Liver (tissue), 8 donors: ENCODE measurements at regions not wholly inside any gene's neighbourhood (a gene's known extent, or its start where the extent isn't known, plus 50 kb on each side); places are given as distances from the start of the nearest gene placed in this dataset.

Experiments used
- DNase-seq: peaks from one replicate; pipeline ENCODE4 v3.0.0-alpha.2; 2017; ENCODE audit warnings: low spot score
- H3K27ac ChIP-seq, 2 donors: one replicate each; pipeline ENCODE4 v1.7.0; 2013; ENCODE audit warnings: inconsistent platforms in 2 of 2, low read length in 2 of 2, control low read depth in 1 of 2, low read depth in 1 of 2, mild to moderate bottlenecking in 1 of 2
- H3K27me3 ChIP-seq, 4 donors: one replicate each; pipeline versions ENCODE4 v1.6.1 to v1.7.0; 2013; ENCODE audit warnings: low read length in 3 of 4, inconsistent platforms in 1 of 4, mild to moderate bottlenecking in 1 of 4, moderate library complexity in 1 of 4; ENCODE audit not compliant: control insufficient read depth in 4 of 4, insufficient read depth in 4 of 4
- H3K36me3 ChIP-seq, 4 donors: one replicate each; pipeline versions ENCODE4 v1.6.1 to v1.7.0; 2013; ENCODE audit warnings: low read length in 3 of 4, mild to moderate bottlenecking in 3 of 4, low read depth in 1 of 4, moderate library complexity in 1 of 4; ENCODE audit not compliant: control insufficient read depth in 4 of 4, insufficient read depth in 3 of 4
- H3K4me1 ChIP-seq, 4 donors: one replicate each; pipeline versions ENCODE4 v1.6.1 to v1.7.0; 2013; ENCODE audit warnings: low read length in 3 of 4, mild to moderate bottlenecking in 3 of 4, moderate library complexity in 1 of 4; ENCODE audit not compliant: control insufficient read depth in 4 of 4, insufficient read depth in 4 of 4
- H3K4me3 ChIP-seq, 3 donors: one replicate each; pipeline versions ENCODE4 v1.6.1 to v1.7.0; 2013; ENCODE audit warnings: low read length in 3 of 3, control low read depth in 1 of 3, low read depth in 1 of 3, mild to moderate bottlenecking in 1 of 3
- H3K9ac ChIP-seq, 2 donors: one replicate each; pipeline ENCODE4 v1.7.0; 2013; ENCODE audit warnings: low read length in 2 of 2, mild to moderate bottlenecking in 2 of 2, moderate library complexity in 2 of 2, control low read depth in 1 of 2, low read depth in 1 of 2
- H3K9me3 ChIP-seq, 4 donors: one replicate each; pipeline versions ENCODE4 v1.6.1 to v1.7.0; 2013; ENCODE audit warnings: low read length in 3 of 4; ENCODE audit not compliant: control insufficient read depth in 4 of 4
- EGR1 ChIP-seq, 2 donors: IDR thresholded peaks; 2 replicates each; pipeline ENCODE4 v1.6.1; 2016 to 2018; ENCODE audit warnings: antibody characterized with exemption in 2 of 2, low read depth in 2 of 2
- FOXA1 ChIP-seq: IDR thresholded peaks from 2 replicates; pipeline ENCODE4 v1.6.1; 2016; ENCODE audit warnings: antibody characterized with exemption
- FOXA2 ChIP-seq: IDR thresholded peaks from 2 replicates; pipeline ENCODE4 v1.6.1; 2016; ENCODE audit warnings: antibody characterized with exemption
- GABPA ChIP-seq, 2 donors: IDR thresholded peaks in 1 of 2; conservative IDR thresholded peaks in 1 of 2; 2 replicates each; pipeline ENCODE4 v1.6.1; 2016; ENCODE audit warnings: antibody characterized with exemption in 2 of 2, mild to moderate bottlenecking in 1 of 2, moderate library complexity in 1 of 2
- HNF4A ChIP-seq, 2 donors: conservative IDR thresholded peaks; 2 replicates each; pipeline ENCODE4 v1.6.1; 2016; ENCODE audit warnings: antibody characterized with exemption in 2 of 2, mild to moderate bottlenecking in 2 of 2
- HNF4G ChIP-seq: IDR thresholded peaks from 2 replicates; pipeline ENCODE4 v1.6.1; 2016; ENCODE audit warnings: antibody characterized with exemption
- JUND ChIP-seq, 2 donors: IDR thresholded peaks; 2 replicates each; pipeline ENCODE4 v1.6.1; 2016; ENCODE audit warnings: antibody characterized with exemption in 2 of 2
- NR2F2 ChIP-seq: IDR thresholded peaks from 2 replicates; pipeline ENCODE4 v1.6.1; 2016; ENCODE audit warnings: antibody characterized with exemption
- RAD21 ChIP-seq, 2 donors: IDR thresholded peaks; 2 replicates each; pipeline ENCODE4 v1.6.1; 2016; ENCODE audit warnings: antibody characterized with exemption in 2 of 2, mild to moderate bottlenecking in 2 of 2
- RXRA ChIP-seq, 2 donors: IDR thresholded peaks; 2 replicates each; pipeline ENCODE4 v1.6.1; 2017 to 2018; ENCODE audit warnings: antibody characterized with exemption in 2 of 2, mild to moderate bottlenecking in 1 of 2
- SP1 ChIP-seq: IDR thresholded peaks from 2 replicates; pipeline ENCODE4 v1.6.1; 2018; ENCODE audit warnings: antibody characterized with exemption, mild to moderate bottlenecking
- TAF1 ChIP-seq: conservative IDR thresholded peaks from 2 replicates; pipeline ENCODE4 v1.6.1; 2016; ENCODE audit warnings: antibody characterized with exemption, mild to moderate bottlenecking
- YY1 ChIP-seq: IDR thresholded peaks from 2 replicates; pipeline ENCODE4 v1.6.1; 2016; ENCODE audit warnings: antibody characterized with exemption, mild to moderate bottlenecking
- WGBS: extraction: QIAGEN DNeasy Blood & Tissue Kit; methylation state at CpG from one replicate; pipeline ENCODE4 v1.1.7; 2013; 5-methylcytosine and 5-hydroxymethylcytosine counted together
- TF ChIP-seq, protein P1 (sequence below): IDR thresholded peaks from 2 replicates; pipeline ENCODE4 v1.6.1; 2016; ENCODE audit warnings: antibody characterized with exemption
- TF ChIP-seq, protein P2 (sequence below): fragments of 150-350 bp; IDR thresholded peaks from 2 replicates; pipeline ENCODE4 v1.5.1; 2017; ENCODE audit warnings: improper control_type of control experiment, low read depth, low read length; ENCODE audit not compliant: missing input control
- TF ChIP-seq, protein P3 (sequence below): IDR thresholded peaks from 2 replicates; pipeline ENCODE4 v1.6.1; 2016; ENCODE audit warnings: antibody characterized with exemption
- TF ChIP-seq, protein P4 (sequence below): IDR thresholded peaks from 2 replicates; pipeline ENCODE4 v1.6.1; 2016; ENCODE audit warnings: antibody characterized with exemption, mild to moderate bottlenecking
- TF ChIP-seq, protein P5 (sequence below): IDR thresholded peaks from 2 replicates; pipeline ENCODE4 v1.6.1; 2016; ENCODE audit warnings: antibody characterized with exemption
- donor health status: healthy.
- donor health status: healthy.
- donor health status: healthy.
- donor health status: healthy.
- donor health status: healthy.

DNA sequence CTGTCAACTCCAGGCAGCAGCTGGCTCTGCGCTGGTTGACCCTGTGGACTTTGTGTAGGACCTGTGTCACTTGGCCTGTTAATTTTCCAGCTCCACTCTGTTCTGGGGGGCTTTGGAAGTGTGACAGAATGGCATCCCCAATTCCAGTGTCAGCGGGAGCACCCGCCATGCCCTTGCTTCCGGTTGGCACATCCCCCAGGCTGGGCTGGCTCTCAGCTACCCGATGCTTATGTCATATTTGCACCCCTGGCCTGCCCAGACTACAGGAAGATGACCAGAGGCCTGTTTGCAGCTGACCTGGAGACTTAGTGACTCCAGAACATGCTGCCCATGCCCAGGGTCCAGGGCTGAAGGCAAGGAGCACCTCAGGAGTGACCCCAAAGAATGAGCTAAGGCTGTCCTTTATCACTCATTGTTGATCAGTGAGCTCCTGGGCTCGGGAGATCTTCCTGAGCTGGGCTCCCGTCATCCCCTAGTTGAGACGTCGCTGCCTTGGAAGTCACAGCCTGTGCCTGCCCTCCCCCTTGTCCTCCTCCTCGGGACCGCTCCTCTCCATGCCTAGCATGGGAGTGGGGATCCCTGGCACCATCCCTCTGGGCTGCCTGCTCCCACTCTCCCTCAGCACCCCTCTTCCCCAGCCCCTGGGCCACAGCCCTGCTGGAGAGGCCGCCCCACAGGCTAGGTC, 163.4 kb upstream of the RTL1 start:
- no peaks in the 10 kb centered on the region for H3K36me3 ChIP-seq
- no peak overlapping the region for H3K27ac ChIP-seq
- TF ChIP-seq HNF4A (conservative IDR thresholded peaks at IDR 0.05) (no peak), FOXA1 (no peak), RAD21 (IDR thresholded peaks at IDR 0.05) (no peak), YY1 (no peak), HNF4G (no peak), GABPA (IDR thresholded peaks at IDR 0.05 in 1 of 2, conservative IDR thresholded peaks at IDR 0.05 in 1 of 2) (no peak), EGR1 (IDR thresholded peaks at IDR 0.05; ENCODE audit: low read depth in 2 of 2) (no peak), JUND (IDR thresholded peaks at IDR 0.05) (no peak), RXRA (IDR thresholded peaks at IDR 0.05) (no peak), NR2F2 (no peak), FOXA2 (no peak), TAF1 (no peak), SP1 (no peak)
- TF ChIP-seq, protein P1, sequence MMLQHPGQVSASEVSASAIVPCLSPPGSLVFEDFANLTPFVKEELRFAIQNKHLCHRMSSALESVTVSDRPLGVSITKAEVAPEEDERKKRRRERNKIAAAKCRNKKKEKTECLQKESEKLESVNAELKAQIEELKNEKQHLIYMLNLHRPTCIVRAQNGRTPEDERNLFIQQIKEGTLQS = no peak
- TF ChIP-seq, protein P2, sequence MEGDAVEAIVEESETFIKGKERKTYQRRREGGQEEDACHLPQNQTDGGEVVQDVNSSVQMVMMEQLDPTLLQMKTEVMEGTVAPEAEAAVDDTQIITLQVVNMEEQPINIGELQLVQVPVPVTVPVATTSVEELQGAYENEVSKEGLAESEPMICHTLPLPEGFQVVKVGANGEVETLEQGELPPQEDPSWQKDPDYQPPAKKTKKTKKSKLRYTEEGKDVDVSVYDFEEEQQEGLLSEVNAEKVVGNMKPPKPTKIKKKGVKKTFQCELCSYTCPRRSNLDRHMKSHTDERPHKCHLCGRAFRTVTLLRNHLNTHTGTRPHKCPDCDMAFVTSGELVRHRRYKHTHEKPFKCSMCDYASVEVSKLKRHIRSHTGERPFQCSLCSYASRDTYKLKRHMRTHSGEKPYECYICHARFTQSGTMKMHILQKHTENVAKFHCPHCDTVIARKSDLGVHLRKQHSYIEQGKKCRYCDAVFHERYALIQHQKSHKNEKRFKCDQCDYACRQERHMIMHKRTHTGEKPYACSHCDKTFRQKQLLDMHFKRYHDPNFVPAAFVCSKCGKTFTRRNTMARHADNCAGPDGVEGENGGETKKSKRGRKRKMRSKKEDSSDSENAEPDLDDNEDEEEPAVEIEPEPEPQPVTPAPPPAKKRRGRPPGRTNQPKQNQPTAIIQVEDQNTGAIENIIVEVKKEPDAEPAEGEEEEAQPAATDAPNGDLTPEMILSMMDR = no peak
- TF ChIP-seq, protein P3, sequence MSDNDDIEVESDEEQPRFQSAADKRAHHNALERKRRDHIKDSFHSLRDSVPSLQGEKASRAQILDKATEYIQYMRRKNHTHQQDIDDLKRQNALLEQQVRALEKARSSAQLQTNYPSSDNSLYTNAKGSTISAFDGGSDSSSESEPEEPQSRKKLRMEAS = no peak
- TF ChIP-seq, protein P4, sequence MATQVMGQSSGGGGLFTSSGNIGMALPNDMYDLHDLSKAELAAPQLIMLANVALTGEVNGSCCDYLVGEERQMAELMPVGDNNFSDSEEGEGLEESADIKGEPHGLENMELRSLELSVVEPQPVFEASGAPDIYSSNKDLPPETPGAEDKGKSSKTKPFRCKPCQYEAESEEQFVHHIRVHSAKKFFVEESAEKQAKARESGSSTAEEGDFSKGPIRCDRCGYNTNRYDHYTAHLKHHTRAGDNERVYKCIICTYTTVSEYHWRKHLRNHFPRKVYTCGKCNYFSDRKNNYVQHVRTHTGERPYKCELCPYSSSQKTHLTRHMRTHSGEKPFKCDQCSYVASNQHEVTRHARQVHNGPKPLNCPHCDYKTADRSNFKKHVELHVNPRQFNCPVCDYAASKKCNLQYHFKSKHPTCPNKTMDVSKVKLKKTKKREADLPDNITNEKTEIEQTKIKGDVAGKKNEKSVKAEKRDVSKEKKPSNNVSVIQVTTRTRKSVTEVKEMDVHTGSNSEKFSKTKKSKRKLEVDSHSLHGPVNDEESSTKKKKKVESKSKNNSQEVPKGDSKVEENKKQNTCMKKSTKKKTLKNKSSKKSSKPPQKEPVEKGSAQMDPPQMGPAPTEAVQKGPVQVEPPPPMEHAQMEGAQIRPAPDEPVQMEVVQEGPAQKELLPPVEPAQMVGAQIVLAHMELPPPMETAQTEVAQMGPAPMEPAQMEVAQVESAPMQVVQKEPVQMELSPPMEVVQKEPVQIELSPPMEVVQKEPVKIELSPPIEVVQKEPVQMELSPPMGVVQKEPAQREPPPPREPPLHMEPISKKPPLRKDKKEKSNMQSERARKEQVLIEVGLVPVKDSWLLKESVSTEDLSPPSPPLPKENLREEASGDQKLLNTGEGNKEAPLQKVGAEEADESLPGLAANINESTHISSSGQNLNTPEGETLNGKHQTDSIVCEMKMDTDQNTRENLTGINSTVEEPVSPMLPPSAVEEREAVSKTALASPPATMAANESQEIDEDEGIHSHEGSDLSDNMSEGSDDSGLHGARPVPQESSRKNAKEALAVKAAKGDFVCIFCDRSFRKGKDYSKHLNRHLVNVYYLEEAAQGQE = no peak
- TF ChIP-seq, protein P5, sequence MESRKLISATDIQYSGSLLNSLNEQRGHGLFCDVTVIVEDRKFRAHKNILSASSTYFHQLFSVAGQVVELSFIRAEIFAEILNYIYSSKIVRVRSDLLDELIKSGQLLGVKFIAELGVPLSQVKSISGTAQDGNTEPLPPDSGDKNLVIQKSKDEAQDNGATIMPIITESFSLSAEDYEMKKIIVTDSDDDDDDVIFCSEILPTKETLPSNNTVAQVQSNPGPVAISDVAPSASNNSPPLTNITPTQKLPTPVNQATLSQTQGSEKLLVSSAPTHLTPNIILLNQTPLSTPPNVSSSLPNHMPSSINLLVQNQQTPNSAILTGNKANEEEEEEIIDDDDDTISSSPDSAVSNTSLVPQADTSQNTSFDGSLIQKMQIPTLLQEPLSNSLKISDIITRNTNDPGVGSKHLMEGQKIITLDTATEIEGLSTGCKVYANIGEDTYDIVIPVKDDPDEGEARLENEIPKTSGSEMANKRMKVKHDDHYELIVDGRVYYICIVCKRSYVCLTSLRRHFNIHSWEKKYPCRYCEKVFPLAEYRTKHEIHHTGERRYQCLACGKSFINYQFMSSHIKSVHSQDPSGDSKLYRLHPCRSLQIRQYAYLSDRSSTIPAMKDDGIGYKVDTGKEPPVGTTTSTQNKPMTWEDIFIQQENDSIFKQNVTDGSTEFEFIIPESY = no peak
- 83% methylated on average over 12 of the region's 12 CpGs for WGBS
- H3K4me1 ChIP-seq = no peaks in the 10 kb centered on the region
- no peaks in the 10 kb centered on the region for H3K27me3 ChIP-seq
- H3K9me3 ChIP-seq = no peaks in the 10 kb centered on the region
- DNase-seq = peak; percentile 32
- no peak overlapping the region for H3K4me3 ChIP-seq
- no peak overlapping the region for H3K9ac ChIP-seq
